HCT116 (cell line): ENCODE measurements at regions not wholly inside any gene's neighbourhood (a gene's known extent, or its start where the extent isn't known, plus 50 kb on each side); places are given as distances from the start of the nearest gene placed in this dataset.

ENCODE experiments used
- ATAC-seq: fragments of 200-7000 bp; cut with Tn5 transposase; 2 replicates; pipeline ENCODE4 v1.9.1; 2020; ENCODE audit warnings: mild to moderate bottlenecking, moderate library complexity
- BruUV-seq: library from RNA; stranded (reverse); fragments of 400-500 nt; replicated peaks from 2 replicates; lab custom pipeline; 2021; lab: Mats Ljungman, UMichigan
- CTCF ChIA-PET: fragments of 300-600 bp; sonication (Branson Sonifier 250); formaldehyde crosslinking; loops from one replicate; lab custom pipeline; 2021; ENCODE audit warnings: antibody characterized with exemption; lab: Charles Lee
- POLR2A ChIA-PET: fragments of 300-600, 350-600 bp; sonication (Branson Sonifier 250); formaldehyde crosslinking; loops from one replicate; lab custom pipeline; 2021; ENCODE audit warnings: antibody characterized with exemption; lab: Charles Lee
- RAD21 ChIA-PET, 2 experiments: fragments of 300-600 bp; sonication (Branson Sonifier 250); formaldehyde crosslinking; loops; one replicate each; lab custom pipeline; 2023; ENCODE audit warnings: low total read pairs in 2 of 2; ENCODE audit not compliant: uncharacterized antibody in 2 of 2, unreplicated experiment in 2 of 2, low non-redundant PET in 1 of 2; lab: Charles Lee
- DNase-seq: peaks from one replicate; pipeline ENCODE4 v3.0.0-alpha.2; 2010; ENCODE audit warnings: low read depth, low spot score
- H2AFZ ChIP-seq: fragments of 200-600 bp; shearing (Covaris generic), sonication (generic); 2 replicates; pipeline ENCODE4 v1.6.1; 2017; ENCODE audit warnings: low read depth, mixed run types, mixed read lengths, antibody characterized with exemption, low read length; ENCODE audit not compliant: poor library complexity, severe bottlenecking
- H3K27ac ChIP-seq: 2 replicates; pipeline ENCODE4 v1.5.1; 2012; ENCODE audit warnings: low read depth, low read length
- H3K27me3 ChIP-seq: fragments of 200-600 bp; sonication (generic); 2 replicates; pipeline ENCODE4 v1.6.1; 2016; ENCODE audit warnings: mixed run types, low read length, mixed read lengths; ENCODE audit not compliant: insufficient read depth
- H3K36me3 ChIP-seq, 2 experiments: fragments of 200-500 bp in 1 of 2; fragments of 200-600 bp in 1 of 2; sonication (Bioruptor generic) in 1 of 2; sonication (generic) in 1 of 2; 2 replicates each; pipeline versions ENCODE4 v1.5.1 to v1.6.1; 2014 to 2016; ENCODE audit warnings: low read length in 2 of 2, inconsistent platforms in 1 of 2, mixed read lengths in 1 of 2, mixed run types in 1 of 2; ENCODE audit not compliant: insufficient read depth in 2 of 2, control insufficient read depth in 1 of 2
- H3K4me1 ChIP-seq, 2 experiments: fragments of 200-600 bp in 1 of 2; sonication (generic) in 1 of 2; 2 replicates each; pipeline versions ENCODE4 v1.5.1 to v1.6.1; 2012 to 2017; ENCODE audit warnings: low read length in 2 of 2, inconsistent platforms in 1 of 2, mild to moderate bottlenecking in 1 of 2, mixed read lengths in 1 of 2, mixed run types in 1 of 2, moderate library complexity in 1 of 2; ENCODE audit not compliant: insufficient read depth in 2 of 2, control insufficient read depth in 1 of 2
- H3K4me2 ChIP-seq: fragments of 200-600 bp; sonication (generic); 2 replicates; pipeline ENCODE4 v1.6.1; 2017; ENCODE audit warnings: mixed run types, low read length, mixed read lengths
- H3K4me3 ChIP-seq, 2 experiments: fragments of 200-600 bp in 1 of 2; sonication (generic) in 1 of 2; replicated peaks in 1 of 2; 2 replicates each; pipeline ENCODE4 v1.5.1; 2011 to 2016; ENCODE audit warnings: low read length in 2 of 2, control low read depth in 1 of 2, low read depth in 1 of 2, mild to moderate bottlenecking in 1 of 2, mixed read lengths in 1 of 2, mixed run types in 1 of 2
- H3K79me2 ChIP-seq: fragments of 200-600 bp; sonication (generic); 2 replicates; pipeline ENCODE4 v1.6.1; 2017; ENCODE audit warnings: mild to moderate bottlenecking, mixed run types, low read length, moderate library complexity, mixed read lengths; ENCODE audit not compliant: insufficient read depth
- H3K9ac ChIP-seq: fragments of 200-600 bp; sonication (generic); 2 replicates; pipeline ENCODE4 v1.6.1; 2016; ENCODE audit warnings: low read length, mixed read lengths
- H3K9me2 ChIP-seq: fragments of 200-600 bp; sonication (generic), shearing (Covaris generic); 2 replicates; pipeline ENCODE4 v1.6.1; 2017; ENCODE audit warnings: mixed run types, mild to moderate bottlenecking, moderate library complexity; ENCODE audit not compliant: insufficient read depth
- H3K9me3 ChIP-seq, 2 experiments: fragments of 200-500 bp in 1 of 2; fragments of 200-600 bp in 1 of 2; sonication (Bioruptor generic) in 1 of 2; sonication (generic) in 1 of 2; 2 replicates each; pipeline ENCODE4 v1.6.1; 2014 to 2017; ENCODE audit warnings: low read length in 2 of 2, mixed read lengths in 2 of 2, inconsistent platforms in 1 of 2, low read depth in 1 of 2, mild to moderate bottlenecking in 1 of 2, mixed run types in 1 of 2, moderate library complexity in 1 of 2; ENCODE audit not compliant: control insufficient read depth in 1 of 2, insufficient read depth in 1 of 2
- H4K20me1 ChIP-seq: fragments of 200-600 bp; sonication (generic), shearing (Covaris generic); 2 replicates; pipeline ENCODE4 v1.6.1; 2017; ENCODE audit warnings: mixed run types, mild to moderate bottlenecking, moderate library complexity; ENCODE audit not compliant: insufficient read depth
- ATF3 ChIP-seq: IDR thresholded peaks from 2 replicates; pipeline ENCODE4 v1.6.1; 2012
- CBX3 ChIP-seq: IDR thresholded peaks from 2 replicates; pipeline ENCODE4 v1.6.1; 2012; ENCODE audit warnings: low read depth
- CEBPB ChIP-seq: IDR thresholded peaks from 2 replicates; pipeline ENCODE4 v1.6.1; 2012; ENCODE audit warnings: low read depth
- CTCF ChIP-seq, 3 experiments: fragments of 200-600 bp in 1 of 3; sonication (generic) in 1 of 3; IDR thresholded peaks in 2 of 3; conservative IDR thresholded peaks in 1 of 3; 2 replicates each; pipeline ENCODE4 v1.5.1; 2012 to 2017; ENCODE audit warnings: low read depth in 2 of 3, low read length in 2 of 3, antibody characterized with exemption in 1 of 3, borderline replicate concordance in 1 of 3, control low read depth in 1 of 3, mild to moderate bottlenecking in 1 of 3, mixed read lengths in 1 of 3, mixed run types in 1 of 3, moderate library complexity in 1 of 3; ENCODE audit not compliant: insufficient read depth in 1 of 3
- EGR1 ChIP-seq: IDR thresholded peaks from 2 replicates; pipeline ENCODE4 v1.6.1; 2012; ENCODE audit warnings: low read depth
- EZH2phosphoT487 ChIP-seq: fragments of 200-600 bp; IDR thresholded peaks from 2 replicates; pipeline ENCODE4 v1.6.1; 2018; ENCODE audit warnings: antibody characterized with exemption, borderline replicate concordance
- FOSL1 ChIP-seq: IDR thresholded peaks from 2 replicates; pipeline ENCODE4 v1.6.1; 2012; ENCODE audit warnings: low read depth
- JUND ChIP-seq: IDR thresholded peaks from 2 replicates; pipeline ENCODE4 v1.6.1; 2012
- POLR2AphosphoS5 ChIP-seq: IDR thresholded peaks from 2 replicates; pipeline ENCODE4 v1.6.1; 2011; ENCODE audit warnings: mild to moderate bottlenecking, low read depth, low read length, moderate library complexity
- RAD21 ChIP-seq: IDR thresholded peaks from 2 replicates; pipeline ENCODE4 v1.6.1; 2012; ENCODE audit warnings: low read depth, mild to moderate bottlenecking
- SIN3A ChIP-seq: IDR thresholded peaks from 2 replicates; pipeline ENCODE4 v1.6.1; 2012; ENCODE audit warnings: low read depth
- SP1 ChIP-seq: IDR thresholded peaks from 2 replicates; pipeline ENCODE4 v1.6.1; 2012; ENCODE audit warnings: low read depth
- TCF7L2 ChIP-seq: IDR thresholded peaks from 2 replicates; pipeline ENCODE4 v1.7.0; 2011; ENCODE audit warnings: borderline replicate concordance, inconsistent platforms; ENCODE audit not compliant: insufficient read depth, insufficient read length; ENCODE audit errors: extremely low read depth
- YY1 ChIP-seq: IDR thresholded peaks from 2 replicates; pipeline ENCODE4 v1.6.1; 2011; ENCODE audit warnings: low read length, low read depth, moderate library complexity, mild to moderate bottlenecking; ENCODE audit not compliant: insufficient replicate concordance; ENCODE audit errors: extremely low read depth
- ZFX ChIP-seq: fragments of 450-650 bp; IDR thresholded peaks from 2 replicates; pipeline ENCODE4 v1.6.1; 2017
- intact Hi-C: fragments of 100-400 bp; cut with micrococcal nuclease; formaldehyde crosslinking; loops from 2 replicates; pipeline ENCODE4 v1.10.0; 2022

- DNase-seq (no peak), ATAC-seq (no peak)
- POLR2A ChIA-PET: no interaction called here
- Histone ChIP-seq H3K36me3 (no peaks in the 10 kb centered on the region), H3K4me3 (no peak overlapping the region), H2AFZ (no peak overlapping the region), H3K9ac (no peak overlapping the region), H3K79me2 (no peaks in the 10 kb centered on the region), H3K9me2 (no peaks in the 10 kb centered on the region), H3K27ac (no peak overlapping the region), H4K20me1 (no peaks in the 10 kb centered on the region), H3K27me3 (no peaks in the 10 kb centered on the region), H3K4me2 (no peak overlapping the region), H3K9me3 (no peaks in the 10 kb centered on the region), H3K4me1 (no peaks in the 10 kb centered on the region)
- BruUV-seq: no TSS peak
- CTCF ChIA-PET: no interaction called here
- RAD21 ChIA-PET: no interaction called here
- no peak for TF ChIP-seq CTCF (IDR thresholded peaks at IDR 0.05 in 2 of 3, conservative IDR thresholded peaks at IDR 0.05 in 1 of 3; ENCODE audit: borderline replicate concordance in 1 of 3, insufficient read depth in 1 of 3, low read depth in 2 of 3, low read length in 2 of 3)
- TF ChIP-seq SIN3A: no peak
- TF ChIP-seq POLR2AphosphoS5: no peak
- no peak for TF ChIP-seq EGR1
- TF ChIP-seq ATF3: no peak
- TF ChIP-seq FOSL1: no peak
- no peak for TF ChIP-seq TCF7L2
- no peak for TF ChIP-seq EZH2phosphoT487
- TF ChIP-seq YY1: no peak
- no peak for TF ChIP-seq CBX3
- no peak for TF ChIP-seq RAD21
- no peak for TF ChIP-seq CEBPB
- TF ChIP-seq SP1: no peak
- TF ChIP-seq ZFX: no peak
- TF ChIP-seq JUND: no peak
- intact Hi-C loops: no loop called here
Measured at GRCh38 chr1:189409774-189410173, 1067.9 kb downstream of the BRINP3 start.
